ENCODE measurements at regions not wholly inside any gene's neighbourhood (a gene's known extent, or its start where the extent isn't known, plus 50 kb on each side); places are given as distances from the start of the nearest gene placed in this dataset.

DNA sequence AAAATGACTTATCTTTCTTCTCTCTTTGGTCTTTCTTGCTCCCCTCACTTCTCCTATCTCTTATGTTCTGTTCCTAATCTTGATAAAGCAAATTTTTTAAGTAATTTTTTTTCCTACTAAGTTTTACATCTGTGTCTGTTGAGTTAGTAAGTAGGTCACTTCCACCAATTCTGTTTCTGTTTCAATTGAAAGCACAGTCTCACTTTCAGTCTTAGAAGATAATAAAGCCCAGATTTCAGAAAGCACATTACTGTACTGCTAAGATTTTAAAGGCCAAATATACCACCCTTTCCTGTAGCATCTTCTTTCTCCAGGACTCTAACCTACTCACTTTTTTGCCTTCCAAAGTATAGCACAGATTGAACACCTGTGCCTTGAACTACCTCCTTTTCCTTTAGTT, 866.1 kb upstream of the ADGRB3 start:
- TF ChIP-seq, protein P1, sequence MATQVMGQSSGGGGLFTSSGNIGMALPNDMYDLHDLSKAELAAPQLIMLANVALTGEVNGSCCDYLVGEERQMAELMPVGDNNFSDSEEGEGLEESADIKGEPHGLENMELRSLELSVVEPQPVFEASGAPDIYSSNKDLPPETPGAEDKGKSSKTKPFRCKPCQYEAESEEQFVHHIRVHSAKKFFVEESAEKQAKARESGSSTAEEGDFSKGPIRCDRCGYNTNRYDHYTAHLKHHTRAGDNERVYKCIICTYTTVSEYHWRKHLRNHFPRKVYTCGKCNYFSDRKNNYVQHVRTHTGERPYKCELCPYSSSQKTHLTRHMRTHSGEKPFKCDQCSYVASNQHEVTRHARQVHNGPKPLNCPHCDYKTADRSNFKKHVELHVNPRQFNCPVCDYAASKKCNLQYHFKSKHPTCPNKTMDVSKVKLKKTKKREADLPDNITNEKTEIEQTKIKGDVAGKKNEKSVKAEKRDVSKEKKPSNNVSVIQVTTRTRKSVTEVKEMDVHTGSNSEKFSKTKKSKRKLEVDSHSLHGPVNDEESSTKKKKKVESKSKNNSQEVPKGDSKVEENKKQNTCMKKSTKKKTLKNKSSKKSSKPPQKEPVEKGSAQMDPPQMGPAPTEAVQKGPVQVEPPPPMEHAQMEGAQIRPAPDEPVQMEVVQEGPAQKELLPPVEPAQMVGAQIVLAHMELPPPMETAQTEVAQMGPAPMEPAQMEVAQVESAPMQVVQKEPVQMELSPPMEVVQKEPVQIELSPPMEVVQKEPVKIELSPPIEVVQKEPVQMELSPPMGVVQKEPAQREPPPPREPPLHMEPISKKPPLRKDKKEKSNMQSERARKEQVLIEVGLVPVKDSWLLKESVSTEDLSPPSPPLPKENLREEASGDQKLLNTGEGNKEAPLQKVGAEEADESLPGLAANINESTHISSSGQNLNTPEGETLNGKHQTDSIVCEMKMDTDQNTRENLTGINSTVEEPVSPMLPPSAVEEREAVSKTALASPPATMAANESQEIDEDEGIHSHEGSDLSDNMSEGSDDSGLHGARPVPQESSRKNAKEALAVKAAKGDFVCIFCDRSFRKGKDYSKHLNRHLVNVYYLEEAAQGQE (IDR thresholded peaks at IDR 0.05; ENCODE audit: insufficient read depth in 1 of 2, low read depth in 2 of 2, low read length in 2 of 2): no peak
- TF ChIP-seq FOXP2 (optimal IDR thresholded peaks at IDR 0.05; ENCODE audit: borderline replicate concordance, extremely low read depth, extremely low read length, insufficient read depth): no peak
- no peak for TF ChIP-seq SIN3A (IDR thresholded peaks at IDR 0.05; ENCODE audit: borderline replicate concordance, insufficient read depth, low read length)
- no peak for TF ChIP-seq POLR2AphosphoS5 (IDR thresholded peaks at IDR 0.05; ENCODE audit: low read depth, low read length)
- TF ChIP-seq TAF1 (IDR thresholded peaks at IDR 0.05; ENCODE audit: borderline replicate concordance, insufficient read depth, low read length): no peak

- no peak for TF ChIP-seq POLR2AphosphoS5 (IDR thresholded peaks at IDR 0.05; ENCODE audit: low read depth, low read length)
- no peak for TF ChIP-seq FOXP2 (optimal IDR thresholded peaks at IDR 0.05; ENCODE audit: borderline replicate concordance, extremely low read depth, extremely low read length, insufficient read depth)
- TF ChIP-seq SIN3A (IDR thresholded peaks at IDR 0.05; ENCODE audit: borderline replicate concordance, insufficient read depth, low read length): no peak
- TF ChIP-seq, protein P1 (IDR thresholded peaks at IDR 0.05; ENCODE audit: insufficient read depth in 1 of 2, low read depth in 2 of 2, low read length in 2 of 2): no peak
- TF ChIP-seq TAF1 (IDR thresholded peaks at IDR 0.05; ENCODE audit: borderline replicate concordance, insufficient read depth, low read length): no peak
Observed at GRCh38 chr6:67766057-67766456, 869.0 kb upstream of the ADGRB3 start.

DNA sequence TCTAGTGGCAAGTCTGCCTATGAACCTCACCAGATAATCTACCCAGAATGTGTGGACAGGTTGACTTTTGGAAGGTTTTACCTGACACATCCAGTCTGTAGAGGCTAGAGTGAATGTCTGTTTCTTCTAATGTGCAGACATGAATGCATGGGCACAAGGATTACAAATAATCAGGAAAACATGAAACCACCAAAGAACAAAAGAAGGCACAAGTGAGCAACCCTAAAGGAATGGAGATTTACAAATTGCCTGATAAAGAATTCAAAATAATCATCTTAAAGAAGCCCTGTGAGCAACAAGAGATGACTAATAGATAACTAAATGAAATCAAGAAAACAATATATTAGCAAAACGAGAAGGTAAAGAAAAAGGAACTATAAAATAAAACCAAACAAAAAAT, 876.1 kb upstream of the ADGRB3 start:
- TF ChIP-seq FOXP2 (optimal IDR thresholded peaks at IDR 0.05; ENCODE audit: borderline replicate concordance, extremely low read depth, extremely low read length, insufficient read depth) (no peak), POLR2AphosphoS5 (IDR thresholded peaks at IDR 0.05; ENCODE audit: low read depth, low read length) (no peak)

- TF ChIP-seq FOXP2 (optimal IDR thresholded peaks at IDR 0.05; ENCODE audit: borderline replicate concordance, extremely low read depth, extremely low read length, insufficient read depth): no peak
- TF ChIP-seq, protein P1 (IDR thresholded peaks at IDR 0.05; ENCODE audit: insufficient read depth in 1 of 2, low read depth in 2 of 2, low read length in 2 of 2): no peak
- TF ChIP-seq POLR2AphosphoS5 (IDR thresholded peaks at IDR 0.05; ENCODE audit: low read depth, low read length): no peak
- TF ChIP-seq TAF1 (IDR thresholded peaks at IDR 0.05; ENCODE audit: borderline replicate concordance, insufficient read depth, low read length): no peak
- TF ChIP-seq SIN3A (IDR thresholded peaks at IDR 0.05; ENCODE audit: borderline replicate concordance, insufficient read depth, low read length): no peak
Observed at GRCh38 chr6:67757465-67758033, 877.5 kb upstream of the ADGRB3 start.

DNA sequence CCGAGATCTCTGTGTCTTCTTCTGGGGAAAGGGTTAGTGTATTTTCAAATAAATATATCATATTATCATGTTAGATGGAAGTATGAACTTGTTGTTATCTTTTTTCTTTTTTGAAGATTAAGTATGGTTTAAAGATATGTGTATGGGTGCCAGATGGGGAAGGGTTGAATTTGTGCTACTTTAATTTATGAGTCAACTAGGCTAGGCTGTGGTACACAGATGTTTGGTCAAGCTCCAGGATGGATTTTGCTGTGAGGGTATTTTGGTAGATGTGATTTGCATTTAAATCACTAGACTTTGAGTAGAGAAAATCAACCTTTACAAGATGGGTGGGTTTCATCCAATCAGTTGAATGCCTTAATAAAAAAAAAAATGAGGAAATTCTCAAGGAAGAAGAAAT, 886.6 kb upstream of the ADGRB3 start:
- TF ChIP-seq TAF1 (IDR thresholded peaks at IDR 0.05; ENCODE audit: borderline replicate concordance, insufficient read depth, low read length) (no peak), POLR2AphosphoS5 (IDR thresholded peaks at IDR 0.05; ENCODE audit: low read depth, low read length) (no peak), SIN3A (IDR thresholded peaks at IDR 0.05; ENCODE audit: borderline replicate concordance, insufficient read depth, low read length) (no peak), FOXP2 (optimal IDR thresholded peaks at IDR 0.05; ENCODE audit: borderline replicate concordance, extremely low read depth, extremely low read length, insufficient read depth) (no peak)
- TF ChIP-seq, protein P1 (IDR thresholded peaks at IDR 0.05; ENCODE audit: insufficient read depth in 1 of 2, low read depth in 2 of 2, low read length in 2 of 2): no peak
